OCI-LY1 (cell line): ENCODE measurements at regions not wholly inside any gene's neighbourhood (a gene's known extent, or its start where the extent isn't known, plus 50 kb on each side); places are given as distances from the start of the nearest gene placed in this dataset.

ENCODE experiments used
- H2AFZ ChIP-seq: fragments of 200-600 bp; sonication (generic), shearing (Covaris generic); 2 replicates; pipeline ENCODE4 v1.6.0; 2014; ENCODE audit warnings: antibody characterized with exemption, mild to moderate bottlenecking, low read length
- H3F3A ChIP-seq: fragments of 200-600 bp; sonication (generic), shearing (Covaris generic); 2 replicates; pipeline ENCODE4 v1.6.0; 2014; ENCODE audit warnings: mild to moderate bottlenecking, antibody characterized with exemption, low read length, moderate library complexity; ENCODE audit not compliant: insufficient read depth
- H3K27ac ChIP-seq: fragments of 200-600 bp; sonication (generic); 2 replicates; pipeline ENCODE4 v1.5.1; 2014; ENCODE audit warnings: low read length, mixed run types, mild to moderate bottlenecking, low read depth; ENCODE audit not compliant: poor library complexity, severe bottlenecking
- H3K27me3 ChIP-seq: fragments of 200-600 bp; sonication (generic); 2 replicates; pipeline ENCODE4 v1.6.0; 2014; ENCODE audit warnings: antibody characterized with exemption, mild to moderate bottlenecking, low read length, moderate library complexity; ENCODE audit not compliant: insufficient read depth
- H3K36me3 ChIP-seq: fragments of 200-600 bp; sonication (generic); 2 replicates; pipeline ENCODE4 v1.6.1; 2014; ENCODE audit warnings: mild to moderate bottlenecking, antibody characterized with exemption, low read length, moderate library complexity, mixed read lengths; ENCODE audit not compliant: insufficient read depth
- H3K4me1 ChIP-seq: fragments of 200-600 bp; sonication (generic); 2 replicates; pipeline ENCODE4 v1.5.1; 2014; ENCODE audit warnings: mild to moderate bottlenecking, low read length, moderate library complexity; ENCODE audit not compliant: insufficient read depth, severe bottlenecking
- H3K4me2 ChIP-seq: fragments of 200-600 bp; sonication (generic), shearing (Covaris generic); 2 replicates; pipeline ENCODE4 v1.6.1; 2014; ENCODE audit warnings: low read length
- H3K4me3 ChIP-seq: fragments of 200-600 bp; sonication (generic); 2 replicates; pipeline ENCODE4 v1.5.1; 2014; ENCODE audit warnings: low read length, low read depth, mild to moderate bottlenecking, mixed read lengths; ENCODE audit not compliant: poor library complexity, severe bottlenecking
- H3K79me2 ChIP-seq: fragments of 200-600 bp; shearing (Covaris generic); 2 replicates; pipeline ENCODE4 v1.6.1; 2016; ENCODE audit warnings: mixed run types, low read length, mixed read lengths; ENCODE audit not compliant: insufficient read depth
- H3K9ac ChIP-seq: fragments of 200-600 bp; sonication (generic), shearing (Covaris generic); 2 replicates; pipeline ENCODE4 v1.6.1; 2014; ENCODE audit warnings: mild to moderate bottlenecking, low read length, mixed read lengths
- H3K9me2 ChIP-seq: fragments of 200-600 bp; sonication (generic), shearing (Covaris generic); 2 replicates; pipeline ENCODE4 v1.6.1; 2014; ENCODE audit warnings: low read depth, mild to moderate bottlenecking, low read length, mixed read lengths
- H3K9me3 ChIP-seq: fragments of 200-600 bp; shearing (Covaris generic); 2 replicates; pipeline ENCODE4 v1.6.1; 2014; ENCODE audit warnings: low read length, mixed read lengths
- H4K20me1 ChIP-seq: fragments of 200-600 bp; sonication (generic), shearing (Covaris generic); 2 replicates; pipeline ENCODE4 v1.6.0; 2016; ENCODE audit warnings: mild to moderate bottlenecking, low read length; ENCODE audit not compliant: insufficient read depth
- EZH2 ChIP-seq: fragments of 200-600 bp; sonication (generic), shearing (Covaris generic); IDR thresholded peaks from 2 replicates; pipeline ENCODE4 v1.8.0; 2017; ENCODE audit warnings: borderline replicate concordance, mixed run types, mild to moderate bottlenecking, antibody characterized with exemption, low read length, moderate library complexity, mixed read lengths
- TF ChIP-seq, protein P1 (sequence below): fragments of 200-600 bp; sonication (generic), shearing (Covaris generic); IDR thresholded peaks from 2 replicates; pipeline ENCODE4 v1.5.1; 2017; ENCODE audit warnings: mild to moderate bottlenecking, antibody characterized with exemption, low read length, moderate library complexity, mixed read lengths

DNA sequence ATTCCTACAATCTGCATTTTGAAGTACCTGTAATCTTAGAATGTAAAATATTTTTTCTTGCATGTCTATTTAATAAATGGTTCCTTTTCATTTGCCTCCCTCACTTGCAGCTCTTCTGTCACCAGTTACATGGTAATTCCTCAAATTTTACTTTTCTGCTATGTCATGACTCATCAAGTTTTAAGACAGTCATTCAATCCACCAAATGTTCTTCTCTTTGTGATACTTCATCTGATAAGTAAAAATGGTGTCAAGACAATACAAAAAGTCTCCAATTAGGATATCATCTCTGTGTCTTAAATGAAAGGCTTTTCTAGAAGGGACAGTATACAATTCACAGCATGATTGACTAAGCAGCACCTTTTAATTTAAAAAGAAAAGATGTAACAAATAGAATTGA lies 104.9 kb upstream of the FTMT start:
- Histone ChIP-seq H3K4me2 (no peak overlapping the region), H3K4me3 (no peak overlapping the region), H3K9me3 (no peaks in the 10 kb centered on the region), H3K27ac (no peak overlapping the region), H3K27me3 (no peaks in the 10 kb centered on the region), H3F3A (no peaks in the 10 kb centered on the region), H3K4me1 (no peaks in the 10 kb centered on the region), H4K20me1 (no peaks in the 10 kb centered on the region), H3K79me2 (no peaks in the 10 kb centered on the region), H3K36me3 (no peaks in the 10 kb centered on the region), H3K9me2 (no peaks in the 10 kb centered on the region), H3K9ac (no peak overlapping the region), H2AFZ (no peak overlapping the region)
- TF ChIP-seq, protein P1, sequence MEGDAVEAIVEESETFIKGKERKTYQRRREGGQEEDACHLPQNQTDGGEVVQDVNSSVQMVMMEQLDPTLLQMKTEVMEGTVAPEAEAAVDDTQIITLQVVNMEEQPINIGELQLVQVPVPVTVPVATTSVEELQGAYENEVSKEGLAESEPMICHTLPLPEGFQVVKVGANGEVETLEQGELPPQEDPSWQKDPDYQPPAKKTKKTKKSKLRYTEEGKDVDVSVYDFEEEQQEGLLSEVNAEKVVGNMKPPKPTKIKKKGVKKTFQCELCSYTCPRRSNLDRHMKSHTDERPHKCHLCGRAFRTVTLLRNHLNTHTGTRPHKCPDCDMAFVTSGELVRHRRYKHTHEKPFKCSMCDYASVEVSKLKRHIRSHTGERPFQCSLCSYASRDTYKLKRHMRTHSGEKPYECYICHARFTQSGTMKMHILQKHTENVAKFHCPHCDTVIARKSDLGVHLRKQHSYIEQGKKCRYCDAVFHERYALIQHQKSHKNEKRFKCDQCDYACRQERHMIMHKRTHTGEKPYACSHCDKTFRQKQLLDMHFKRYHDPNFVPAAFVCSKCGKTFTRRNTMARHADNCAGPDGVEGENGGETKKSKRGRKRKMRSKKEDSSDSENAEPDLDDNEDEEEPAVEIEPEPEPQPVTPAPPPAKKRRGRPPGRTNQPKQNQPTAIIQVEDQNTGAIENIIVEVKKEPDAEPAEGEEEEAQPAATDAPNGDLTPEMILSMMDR = no peak
- no peak for TF ChIP-seq EZH2

DNA sequence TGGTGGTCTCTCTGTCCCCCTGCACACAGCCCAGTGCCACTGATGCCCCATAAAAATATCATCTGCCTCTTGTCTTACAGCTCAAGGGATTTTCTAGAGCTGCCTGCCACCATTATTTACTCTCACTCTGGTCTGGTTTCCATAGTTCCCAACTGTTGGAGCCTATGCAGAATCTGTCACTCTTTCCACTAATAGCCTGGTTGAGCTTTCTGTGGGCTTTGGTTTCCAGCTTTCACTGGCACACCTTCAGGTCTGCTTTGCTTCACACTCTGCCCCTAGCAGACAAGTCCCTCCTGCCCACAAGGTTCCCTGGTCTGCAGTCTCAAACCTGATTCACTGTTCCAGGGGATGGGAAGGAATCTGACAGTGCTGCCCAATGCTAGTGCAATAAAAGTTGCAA lies 103.0 kb upstream of the FTMT start:
- Histone ChIP-seq H3K9ac (no peak overlapping the region), H4K20me1 (no peaks in the 10 kb centered on the region), H3K27me3 (no peaks in the 10 kb centered on the region), H3K9me3 (no peaks in the 10 kb centered on the region), H3K36me3 (no peaks in the 10 kb centered on the region), H3K4me1 (no peaks in the 10 kb centered on the region), H3F3A (no peaks in the 10 kb centered on the region), H3K4me2 (no peak overlapping the region), H2AFZ (no peak overlapping the region), H3K79me2 (no peaks in the 10 kb centered on the region), H3K27ac (no peak overlapping the region), H3K9me2 (no peaks in the 10 kb centered on the region), H3K4me3 (no peak overlapping the region)
- TF ChIP-seq, protein P1 = no peak
- TF ChIP-seq EZH2 = no peak

DNA sequence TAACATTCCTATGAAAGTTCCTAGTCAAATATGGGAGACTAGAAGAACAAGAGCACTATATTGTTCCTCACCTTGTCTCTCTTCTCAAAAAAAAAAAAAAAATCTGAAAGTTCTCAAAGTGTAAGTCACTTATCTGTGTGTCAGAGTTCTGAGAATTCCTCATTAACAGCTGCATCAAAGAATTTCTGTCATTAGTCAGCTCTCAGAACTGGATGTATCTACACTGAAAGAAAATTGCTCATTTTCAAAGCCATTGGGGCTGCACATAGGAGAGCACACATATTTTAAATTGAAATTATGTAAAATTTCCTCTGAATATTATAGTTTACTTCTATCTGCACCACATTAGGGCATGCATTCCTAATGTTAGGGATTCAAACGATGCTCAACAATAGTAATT lies 99.5 kb upstream of the FTMT start:
- H3F3A ChIP-seq = no peaks in the 10 kb centered on the region

More for the DNA sequence above, 99.5 kb upstream of the FTMT start:
- Histone ChIP-seq H3K79me2 (no peaks in the 10 kb centered on the region), H4K20me1 (no peaks in the 10 kb centered on the region), H3K9me2 (no peaks in the 10 kb centered on the region), H3K4me1 (no peaks in the 10 kb centered on the region), H3K36me3 (no peaks in the 10 kb centered on the region), H3K4me2 (no peak overlapping the region), H3K9me3 (no peaks in the 10 kb centered on the region), H3K27me3 (no peaks in the 10 kb centered on the region), H3K4me3 (no peak overlapping the region), H3K27ac (no peak overlapping the region), H2AFZ (no peak overlapping the region), H3K9ac (no peak overlapping the region)
- no peak for TF ChIP-seq EZH2
- TF ChIP-seq, protein P1 = no peak
